ENCODE measurements at regions not wholly inside any gene's neighbourhood (a gene's known extent, or its start where the extent isn't known, plus 50 kb on each side); places are given as distances from the start of the nearest gene placed in this dataset.

DNA sequence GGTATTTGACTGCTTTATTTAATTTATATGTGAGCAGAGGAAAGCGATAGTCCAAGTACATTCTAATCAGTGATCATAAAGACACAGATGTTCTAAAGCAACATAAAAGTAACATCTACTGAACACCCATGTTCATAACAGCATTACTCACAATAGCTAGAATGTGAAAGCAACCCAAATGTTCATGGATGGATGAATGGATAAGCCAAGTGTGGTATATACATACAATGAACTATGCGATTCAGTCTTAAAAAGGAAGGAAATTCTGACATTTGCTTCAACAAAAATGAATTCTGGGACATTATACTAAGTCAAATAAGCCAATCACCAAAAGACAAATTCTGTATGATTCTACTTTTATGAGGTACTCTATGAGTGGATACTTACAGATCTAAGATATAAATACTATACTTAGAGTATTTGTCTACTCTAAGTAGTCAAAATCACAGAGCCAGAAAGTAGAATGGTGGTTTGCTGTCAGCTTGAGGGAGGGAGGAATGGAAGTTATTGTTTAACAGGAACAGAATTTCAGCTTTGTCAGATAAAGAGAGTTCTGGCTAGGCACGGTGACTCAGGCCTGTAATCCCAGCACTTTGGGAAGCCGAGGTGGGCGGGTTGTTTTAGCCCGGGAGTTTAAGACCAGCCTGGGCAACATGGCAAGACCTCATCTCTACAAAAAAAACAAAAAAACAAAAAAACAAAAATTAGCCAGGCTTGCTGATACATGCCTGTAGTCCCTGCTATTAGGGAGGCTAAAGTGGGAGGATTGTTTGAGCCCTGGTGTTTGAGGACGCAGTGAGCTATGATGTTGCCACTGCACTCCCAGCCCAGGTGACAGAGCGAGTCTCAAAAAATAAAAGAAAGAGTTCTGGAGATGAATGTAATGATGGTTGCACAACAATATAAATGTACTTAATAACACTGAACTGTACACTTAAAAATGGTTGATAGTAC is 79.7 kb upstream of the ARHGAP29 start:
- Mint-ChIP-seq H3K9me3 (ENCODE audit: unreplicated experiment) (no peaks in the 10 kb centered on the region), H3K36me3 (ENCODE audit: unreplicated experiment) (no peaks in the 10 kb centered on the region), H3K4me3 (ENCODE audit: unreplicated experiment) (no peak overlapping the region), H3K4me1 (ENCODE audit: unreplicated experiment) (peaks cover 34% of the 10 kb centered on the region), H3K27me3 (ENCODE audit: unreplicated experiment) (no peaks in the 10 kb centered on the region), H3K27ac (ENCODE audit: unreplicated experiment) (peak overlapping the region; percentile 34)
- no peak for DNase-seq (ENCODE audit: extremely low spot score, unreplicated experiment)
- TF ChIP-seq, protein P1, sequence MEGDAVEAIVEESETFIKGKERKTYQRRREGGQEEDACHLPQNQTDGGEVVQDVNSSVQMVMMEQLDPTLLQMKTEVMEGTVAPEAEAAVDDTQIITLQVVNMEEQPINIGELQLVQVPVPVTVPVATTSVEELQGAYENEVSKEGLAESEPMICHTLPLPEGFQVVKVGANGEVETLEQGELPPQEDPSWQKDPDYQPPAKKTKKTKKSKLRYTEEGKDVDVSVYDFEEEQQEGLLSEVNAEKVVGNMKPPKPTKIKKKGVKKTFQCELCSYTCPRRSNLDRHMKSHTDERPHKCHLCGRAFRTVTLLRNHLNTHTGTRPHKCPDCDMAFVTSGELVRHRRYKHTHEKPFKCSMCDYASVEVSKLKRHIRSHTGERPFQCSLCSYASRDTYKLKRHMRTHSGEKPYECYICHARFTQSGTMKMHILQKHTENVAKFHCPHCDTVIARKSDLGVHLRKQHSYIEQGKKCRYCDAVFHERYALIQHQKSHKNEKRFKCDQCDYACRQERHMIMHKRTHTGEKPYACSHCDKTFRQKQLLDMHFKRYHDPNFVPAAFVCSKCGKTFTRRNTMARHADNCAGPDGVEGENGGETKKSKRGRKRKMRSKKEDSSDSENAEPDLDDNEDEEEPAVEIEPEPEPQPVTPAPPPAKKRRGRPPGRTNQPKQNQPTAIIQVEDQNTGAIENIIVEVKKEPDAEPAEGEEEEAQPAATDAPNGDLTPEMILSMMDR (IDR thresholded peaks at IDR 0.05): no peak

DNA sequence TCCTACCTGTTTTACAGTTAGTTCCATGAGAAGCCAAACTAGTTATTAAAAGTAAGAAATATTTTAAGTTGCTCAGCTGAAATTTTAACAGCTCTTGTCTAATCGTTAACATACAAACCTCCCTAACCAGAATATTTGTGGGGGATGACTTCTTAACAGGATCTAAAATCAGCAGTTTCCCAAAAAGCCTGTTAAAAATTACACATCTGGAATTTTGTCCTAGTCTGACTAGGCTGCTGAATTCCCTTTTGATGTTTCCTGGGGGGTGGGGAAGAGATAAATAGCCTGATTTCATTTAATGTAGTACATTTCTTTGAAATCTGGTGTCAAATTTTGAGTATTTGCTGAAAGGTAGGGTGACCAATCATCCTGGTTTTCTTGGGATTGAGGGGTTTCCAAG is 78.8 kb upstream of the ARHGAP29 start:
- DNase-seq (ENCODE audit: extremely low spot score, unreplicated experiment): no peak
- H3K9me3 Mint-ChIP-seq (ENCODE audit: unreplicated experiment): no peaks in the 10 kb centered on the region
- H3K4me3 Mint-ChIP-seq (ENCODE audit: unreplicated experiment): no peak overlapping the region
- TF ChIP-seq, protein P1 (IDR thresholded peaks at IDR 0.05): no peak
- H3K36me3 Mint-ChIP-seq (ENCODE audit: unreplicated experiment): no peaks in the 10 kb centered on the region
- H3K27me3 Mint-ChIP-seq (ENCODE audit: unreplicated experiment): no peaks in the 10 kb centered on the region
- H3K27ac Mint-ChIP-seq (ENCODE audit: unreplicated experiment): peak overlapping the region; percentile 14
- peaks cover 25% of the 10 kb centered on the region for H3K4me1 Mint-ChIP-seq (ENCODE audit: unreplicated experiment)

DNA sequence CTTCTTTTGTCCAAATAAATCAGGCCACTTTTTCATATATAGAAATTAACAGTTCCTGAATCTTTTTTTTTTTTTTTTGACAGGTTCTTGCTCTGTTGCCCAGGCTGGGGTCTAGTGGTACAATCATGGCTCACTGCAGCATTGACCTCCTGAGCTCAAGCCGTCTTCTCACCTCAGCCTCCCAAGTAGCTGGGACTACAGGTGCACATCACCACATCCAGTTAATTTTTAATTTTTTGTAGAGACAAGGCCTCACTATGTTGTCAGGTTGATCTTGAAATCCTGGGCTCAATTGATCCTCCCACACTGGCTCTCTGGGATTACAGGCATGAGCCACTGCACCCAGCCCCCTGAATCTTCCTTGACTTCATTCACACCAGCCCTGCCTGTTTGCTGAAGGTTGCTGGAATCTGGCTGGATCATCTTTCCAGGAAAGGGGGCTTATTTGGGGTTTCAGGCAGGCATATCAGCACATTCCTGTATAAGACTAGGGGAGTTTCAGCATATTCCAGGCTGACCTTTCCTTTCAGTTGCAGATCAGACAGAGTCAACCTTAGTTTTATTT is 78.2 kb upstream of the ARHGAP29 start:
- H3K4me1 Mint-ChIP-seq (ENCODE audit: unreplicated experiment): peaks cover 20% of the 10 kb centered on the region

DNA sequence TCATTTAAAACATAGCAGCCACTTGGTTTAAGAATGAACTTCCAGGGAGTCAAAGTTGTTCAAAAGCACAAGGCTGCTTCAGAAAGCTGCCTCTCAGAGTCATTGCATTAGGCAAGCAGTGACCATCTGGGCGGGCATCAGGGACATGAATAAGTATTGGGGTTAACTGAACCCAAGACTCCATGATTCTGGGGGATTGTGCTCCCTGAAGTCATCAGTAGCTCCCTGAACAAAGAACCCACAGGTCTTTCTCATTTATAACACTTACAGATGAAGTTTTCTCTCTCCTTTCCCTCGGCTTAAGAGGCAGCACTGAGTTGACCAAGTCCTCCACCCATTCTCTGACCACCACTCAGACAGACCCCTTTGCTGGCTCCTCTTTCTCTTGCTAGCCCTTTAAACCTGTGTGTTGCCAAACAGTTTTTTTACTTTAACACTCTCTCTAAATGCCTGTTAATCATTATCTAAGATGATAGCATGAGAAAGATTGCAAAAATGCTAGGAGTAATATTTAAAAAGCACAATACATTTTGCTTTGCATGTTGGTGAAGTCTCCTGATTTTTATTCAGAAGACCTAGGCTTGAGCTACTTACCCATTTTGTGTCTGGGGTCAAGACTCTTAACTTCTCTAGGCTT is 77.0 kb upstream of the ARHGAP29 start:
- Mint-ChIP-seq H3K9me3 (ENCODE audit: unreplicated experiment) (no peaks in the 10 kb centered on the region), H3K4me1 (ENCODE audit: unreplicated experiment) (peaks cover 13% of the 10 kb centered on the region), H3K27ac (ENCODE audit: unreplicated experiment) (no peak overlapping the region), H3K36me3 (ENCODE audit: unreplicated experiment) (no peaks in the 10 kb centered on the region), H3K27me3 (ENCODE audit: unreplicated experiment) (no peaks in the 10 kb centered on the region), H3K4me3 (ENCODE audit: unreplicated experiment) (no peak overlapping the region)
- TF ChIP-seq, protein P1 (IDR thresholded peaks at IDR 0.05): no peak
- DNase-seq (ENCODE audit: extremely low spot score, unreplicated experiment): no peak

More for the DNA sequence above, 78.2 kb upstream of the ARHGAP29 start:
- Mint-ChIP-seq H3K27ac (ENCODE audit: unreplicated experiment) (no peak overlapping the region), H3K36me3 (ENCODE audit: unreplicated experiment) (no peaks in the 10 kb centered on the region), H3K9me3 (ENCODE audit: unreplicated experiment) (no peaks in the 10 kb centered on the region), H3K4me3 (ENCODE audit: unreplicated experiment) (no peak overlapping the region), H3K27me3 (ENCODE audit: unreplicated experiment) (no peaks in the 10 kb centered on the region)
- TF ChIP-seq, protein P1 (IDR thresholded peaks at IDR 0.05): no peak
- no peak for DNase-seq (ENCODE audit: extremely low spot score, unreplicated experiment)
